Activated CD4-positive, alpha-beta T cell treated with anti-CD3 and anti-CD28 coated beads, Interleukin-2, amount 50 U/mL, for 4 hours (primary cell): ENCODE measurements at regions not wholly inside any gene's neighbourhood (a gene's known extent, or its start where the extent isn't known, plus 50 kb on each side); places are given as distances from the start of the nearest gene placed in this dataset.

Experiments
- DNase-seq, 2 experiments: peaks; one replicate each; pipeline ENCODE4 v3.0.0-alpha.2; 2020

DNA sequence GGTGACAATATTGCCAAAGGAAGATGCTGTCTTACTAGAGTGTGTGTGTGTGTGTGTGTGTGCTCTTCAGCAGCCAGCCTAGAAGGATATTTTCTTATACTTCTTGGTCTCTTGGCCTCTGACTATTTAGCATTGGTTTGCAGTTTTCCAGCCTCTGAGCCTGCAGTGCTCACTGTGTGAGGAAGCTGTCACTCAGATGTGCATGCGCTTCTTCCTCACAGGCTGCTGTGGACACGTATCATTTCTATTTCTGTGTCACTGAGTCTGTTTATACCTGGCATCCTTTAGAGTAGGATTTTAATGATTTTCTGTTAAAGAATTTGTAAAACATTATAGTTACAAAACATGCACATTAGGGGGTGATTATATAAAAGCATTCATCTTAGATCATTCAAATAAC is 83.3 kb downstream of the ALDH8A1 start:
- DNase-seq: no peak

DNA sequence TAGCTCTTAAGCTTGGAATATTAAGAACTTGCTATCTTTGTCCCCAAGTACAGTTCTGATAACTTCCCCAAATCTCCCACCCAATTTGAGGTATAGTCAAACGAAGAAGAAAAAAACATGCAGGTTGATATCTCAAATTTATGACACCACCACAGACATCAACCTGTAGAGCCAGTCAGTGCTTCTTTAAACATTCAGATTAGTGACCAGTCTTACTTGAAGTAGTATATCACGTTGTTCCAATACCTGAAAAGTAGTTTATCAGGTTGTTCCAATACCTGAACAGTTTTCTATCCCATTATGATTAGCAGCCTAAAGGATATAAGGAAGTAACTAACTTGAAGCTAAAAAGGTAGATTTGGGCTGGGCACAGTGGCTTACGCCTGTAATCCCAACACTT is 85.3 kb downstream of the ALDH8A1 start:
- DNase-seq: no peak

DNA sequence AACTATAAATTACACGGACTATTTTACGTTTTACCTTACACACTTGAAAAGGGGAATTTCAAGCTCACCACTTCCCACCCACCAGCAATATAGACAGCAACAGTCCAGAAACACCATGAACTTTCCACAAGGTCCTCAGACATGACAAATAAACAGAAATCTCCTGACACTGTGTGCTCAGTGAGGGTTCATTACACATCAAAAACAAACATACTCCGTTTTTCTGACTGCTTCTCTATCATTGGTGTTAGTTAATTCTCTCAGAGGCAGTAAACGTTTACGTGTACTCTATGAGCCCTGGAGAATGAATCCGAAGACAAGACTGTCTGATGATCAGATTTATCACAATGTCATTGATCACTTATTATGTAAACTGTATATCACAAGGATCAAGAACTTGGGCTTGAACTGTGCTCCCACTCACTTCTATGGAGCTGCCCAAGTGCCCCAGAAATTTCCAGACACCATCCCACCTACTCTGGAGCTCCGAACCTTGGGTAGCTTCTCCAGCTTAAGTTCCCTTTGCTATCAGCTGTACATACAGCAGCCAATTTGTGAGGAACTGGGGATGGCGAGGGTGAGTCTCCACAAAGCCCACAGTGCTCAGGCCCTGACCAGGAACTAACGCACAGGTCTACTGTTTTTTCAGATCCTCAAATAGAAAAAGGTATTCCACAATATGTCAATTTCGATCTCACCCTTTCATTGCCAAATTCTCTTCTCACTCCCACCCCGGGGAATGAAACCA is 86.0 kb downstream of the ALDH8A1 start:
- DNase-seq: no peak

DNA sequence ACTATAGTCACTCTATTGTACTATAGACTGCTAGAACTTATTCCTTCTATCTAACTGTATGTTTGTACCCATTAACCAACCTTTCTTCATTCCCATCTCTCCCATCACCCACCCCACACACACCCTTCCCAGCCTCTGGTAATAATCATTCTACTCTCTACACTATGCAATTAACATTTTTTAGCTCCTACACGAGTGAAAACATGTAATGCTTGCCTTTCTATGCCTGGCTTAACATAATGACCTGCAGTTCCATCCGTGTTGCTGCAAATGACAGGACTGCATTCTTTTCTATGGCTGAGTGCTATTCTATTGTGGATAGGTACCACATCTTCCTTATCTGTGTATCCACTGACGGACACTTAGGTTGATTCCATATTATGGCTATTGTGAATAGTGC is 95.5 kb downstream of the ALDH8A1 start:
- no peak for DNase-seq

DNA sequence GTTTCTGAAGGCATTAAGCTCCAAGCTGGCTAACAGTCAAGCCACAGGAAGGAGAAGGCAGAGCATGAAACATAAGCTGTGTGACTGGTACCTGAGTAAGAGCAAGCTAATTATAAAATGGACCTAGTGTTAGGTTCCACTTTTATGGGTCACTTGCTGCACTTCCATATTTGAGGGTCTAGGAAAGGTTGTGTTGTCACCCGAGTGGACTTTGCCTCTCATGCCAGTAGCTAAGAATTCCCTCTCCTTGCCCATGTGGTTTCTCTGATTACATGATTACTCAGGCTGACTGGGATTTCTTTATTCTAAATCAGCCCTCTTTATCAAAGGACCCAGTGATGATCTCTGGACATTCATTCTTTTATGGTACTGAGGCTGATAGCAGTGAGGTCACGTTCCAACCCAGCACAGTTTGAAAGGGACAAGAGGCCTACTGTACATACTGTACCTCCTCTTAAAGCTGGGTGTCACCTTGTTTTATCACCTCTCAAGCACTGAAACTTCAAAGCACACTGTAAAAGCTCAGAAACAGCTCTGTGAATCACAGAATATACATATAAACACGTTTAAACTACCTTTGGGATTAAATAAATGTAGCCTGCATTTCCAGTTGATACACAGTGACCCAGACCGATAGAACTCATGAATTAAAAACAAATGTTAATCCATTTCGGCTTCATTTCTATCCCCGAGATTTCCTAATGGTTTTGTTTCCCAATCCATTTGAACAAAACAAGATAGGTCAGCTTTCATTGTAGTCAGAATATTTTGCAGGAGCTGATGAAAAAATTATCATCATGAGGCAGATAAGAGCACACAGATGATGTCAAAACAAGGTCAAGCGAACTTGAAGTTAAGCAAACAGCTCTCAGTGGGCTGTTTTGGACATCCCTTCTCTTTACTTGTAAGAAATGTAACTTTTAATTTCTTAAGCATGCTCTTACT is 96.5 kb downstream of the ALDH8A1 start:
- no peak for DNase-seq

DNA sequence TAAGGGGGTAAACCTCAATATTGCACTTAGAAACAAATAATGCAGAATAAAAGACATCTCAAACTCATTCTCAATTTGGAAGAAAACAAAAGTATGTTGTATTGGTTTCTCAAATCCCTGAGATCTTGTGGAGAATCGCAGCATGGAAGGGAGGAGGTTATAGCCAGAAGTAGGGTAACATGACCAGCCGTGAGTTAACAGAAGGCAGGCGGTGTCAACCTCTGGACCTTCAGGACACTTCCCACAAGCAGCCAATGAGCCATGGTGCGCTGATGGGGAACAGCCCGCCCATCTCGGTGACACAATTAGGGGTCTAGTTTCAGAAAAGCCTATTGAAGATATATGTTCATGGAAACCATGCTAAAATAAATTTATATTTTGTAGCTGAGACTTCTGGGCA is 98.4 kb downstream of the ALDH8A1 start:
- no peak for DNase-seq

DNA sequence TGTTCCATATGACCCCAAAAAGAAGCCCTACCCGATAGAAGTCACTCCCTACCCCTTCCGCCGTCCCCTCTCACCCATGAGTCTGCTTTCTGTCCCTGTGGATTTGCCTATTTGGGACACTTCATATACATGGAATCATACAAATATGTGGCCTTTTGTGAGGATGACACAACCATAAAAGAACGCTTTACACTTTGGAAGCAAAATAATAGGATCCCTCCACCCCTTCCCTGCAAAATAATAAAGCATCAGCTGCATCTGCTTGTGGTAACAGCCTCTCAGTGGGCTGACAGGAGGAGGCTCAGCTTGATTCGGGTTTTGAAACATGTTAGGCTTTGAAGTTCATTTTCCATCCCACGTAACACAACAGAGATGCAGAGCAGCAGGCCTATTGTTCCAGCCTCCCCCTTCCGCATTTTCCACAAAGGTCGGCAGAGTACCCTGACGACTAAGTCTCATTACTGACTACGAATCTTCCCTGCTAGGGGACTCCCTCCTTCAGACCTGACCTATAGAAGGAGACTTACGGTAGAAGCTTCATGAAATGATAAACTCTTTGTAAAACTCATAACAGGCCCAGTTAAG is 99.1 kb downstream of the ALDH8A1 start:
- DNase-seq: no peak

DNA sequence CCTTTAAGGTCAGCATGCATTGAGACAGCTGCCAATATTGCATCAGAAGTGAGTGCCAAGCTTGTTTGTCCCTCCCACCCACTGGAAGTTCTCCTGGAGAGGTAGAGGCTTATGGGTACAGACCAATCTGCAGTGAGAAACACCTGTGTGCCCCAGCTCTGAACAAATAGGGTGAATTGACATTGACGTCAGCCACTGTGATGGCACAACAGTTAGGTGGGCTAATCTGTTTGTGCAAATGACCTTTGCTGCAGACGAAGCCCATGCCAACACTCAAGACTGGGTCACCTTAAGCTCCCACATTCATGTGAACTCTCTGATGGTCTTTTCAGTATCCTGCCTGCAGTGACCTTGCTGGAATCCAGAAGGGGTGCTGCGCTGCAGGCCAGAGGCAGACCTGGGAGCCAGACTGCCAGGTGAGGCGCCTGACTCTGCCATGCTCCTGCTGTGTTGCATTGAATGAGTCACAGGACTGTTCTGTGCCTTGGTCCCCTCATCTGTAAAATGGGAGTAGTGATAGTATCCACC is 99.9 kb downstream of the ALDH8A1 start:
- DNase-seq: no peak

DNA sequence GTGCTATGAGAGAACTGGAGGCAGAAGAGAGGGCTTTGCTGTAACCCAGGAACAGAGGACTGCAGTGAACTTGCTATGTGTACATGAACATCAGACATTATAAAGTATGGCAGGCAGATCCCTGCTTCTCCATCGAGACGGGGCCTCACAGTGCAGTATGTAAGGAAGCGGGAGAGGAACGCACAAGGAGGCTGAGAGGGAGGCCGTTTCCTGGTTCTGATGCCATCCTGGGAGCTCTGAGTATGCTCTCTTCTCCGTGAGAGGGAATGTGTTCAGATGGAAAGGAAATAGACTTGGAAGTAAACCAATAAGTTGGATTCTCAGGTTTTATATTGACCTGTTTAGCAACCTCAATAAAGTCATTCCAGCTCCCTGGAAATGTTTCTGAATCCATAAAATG is 101.8 kb downstream of the ALDH8A1 start:
- no peak for DNase-seq

DNA sequence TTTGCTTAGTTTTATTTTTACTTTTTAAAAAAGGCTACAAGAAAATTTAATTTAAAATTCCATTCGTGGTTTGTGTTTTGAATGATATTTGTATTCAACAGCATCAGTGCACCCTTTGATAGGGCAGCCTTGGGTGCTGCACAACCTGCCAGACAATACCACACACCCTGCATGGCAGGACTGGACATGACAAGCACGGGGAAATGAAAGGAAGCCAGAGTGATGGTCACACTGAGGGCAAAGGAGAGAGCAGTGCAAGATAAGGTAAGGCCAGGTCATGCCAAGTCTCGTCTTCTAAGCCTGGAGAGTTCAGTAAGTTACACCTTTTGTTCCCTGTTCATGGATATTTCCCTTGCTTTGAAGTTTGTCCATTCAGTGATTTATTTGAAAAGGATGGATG is 103.0 kb downstream of the ALDH8A1 start:
- no peak for DNase-seq

DNA sequence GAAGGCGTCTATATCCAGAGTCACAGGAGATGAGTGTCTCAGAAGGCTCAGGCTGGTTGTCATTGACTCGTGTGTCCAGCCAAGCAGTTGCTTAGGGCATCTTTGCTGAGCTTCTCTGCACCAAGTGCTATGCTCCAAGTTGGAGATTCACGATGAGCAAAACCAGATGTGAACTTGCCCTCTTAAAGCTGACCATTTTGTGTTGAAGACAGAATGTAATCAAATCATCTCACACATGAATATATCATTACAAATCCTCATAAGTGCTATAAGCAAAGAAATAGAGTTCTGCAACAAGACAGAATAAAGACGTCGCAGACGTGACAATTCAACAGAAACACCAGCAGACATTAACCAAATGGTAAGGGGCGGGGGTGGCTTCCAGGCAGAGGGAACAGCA is 103.9 kb downstream of the ALDH8A1 start:
- no peak for DNase-seq

DNA sequence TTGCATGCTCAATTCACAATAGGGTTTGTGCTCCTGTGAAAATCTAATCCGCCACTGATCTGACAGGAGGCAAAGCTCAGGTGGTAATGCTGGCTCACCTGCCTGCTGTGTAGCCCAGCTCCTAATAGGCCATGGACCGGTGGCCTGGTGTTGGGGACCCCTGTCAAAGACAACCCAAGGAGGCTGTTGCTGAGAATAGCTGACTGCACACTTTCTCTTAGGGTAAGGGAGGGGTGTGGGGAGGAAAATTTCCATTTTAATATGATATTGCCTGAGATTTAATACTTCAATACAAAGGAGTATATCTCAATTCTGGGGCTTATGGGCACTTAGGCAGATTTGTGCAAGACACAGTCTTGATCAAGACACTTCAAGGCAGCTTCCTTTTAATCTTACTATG is 105.8 kb downstream of the ALDH8A1 start:
- no peak for DNase-seq

DNA sequence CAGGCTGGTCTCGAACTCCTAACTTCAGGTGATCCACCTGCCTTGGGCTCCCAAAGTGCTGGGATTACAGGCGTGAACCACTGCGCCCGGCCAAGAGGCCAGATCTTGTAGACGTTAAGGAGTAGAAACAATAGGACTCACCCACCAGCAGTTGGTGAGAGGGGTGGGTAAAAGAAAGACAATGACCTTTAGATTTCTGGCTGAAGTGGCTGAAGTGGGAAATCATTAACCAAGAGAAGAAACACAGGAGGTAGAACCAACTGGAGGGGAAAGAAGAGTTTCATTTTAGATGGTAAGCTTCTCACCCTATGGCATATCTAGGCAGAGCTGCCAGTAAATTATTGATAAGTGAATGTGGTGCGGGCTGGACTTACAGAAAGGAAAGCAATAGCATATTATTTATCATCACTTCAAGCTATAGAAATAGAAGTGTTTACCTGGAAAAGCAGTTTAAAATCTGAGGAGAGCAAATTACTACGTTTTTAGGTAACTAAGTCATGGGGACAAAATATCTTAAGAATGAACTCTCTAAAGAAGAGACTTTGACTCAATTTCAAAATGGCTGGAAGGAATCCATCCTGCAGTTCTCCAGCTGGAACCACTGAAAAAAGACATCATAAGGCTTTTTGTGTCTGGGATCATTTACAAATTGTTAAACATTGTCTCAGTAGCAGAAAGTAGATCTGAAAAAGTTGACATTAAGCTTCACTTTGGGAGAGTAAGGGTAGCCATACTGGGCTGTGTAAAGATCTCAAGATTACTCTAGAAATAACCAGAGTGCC is 109.6 kb downstream of the ALDH8A1 start:
- no peak for DNase-seq

DNA sequence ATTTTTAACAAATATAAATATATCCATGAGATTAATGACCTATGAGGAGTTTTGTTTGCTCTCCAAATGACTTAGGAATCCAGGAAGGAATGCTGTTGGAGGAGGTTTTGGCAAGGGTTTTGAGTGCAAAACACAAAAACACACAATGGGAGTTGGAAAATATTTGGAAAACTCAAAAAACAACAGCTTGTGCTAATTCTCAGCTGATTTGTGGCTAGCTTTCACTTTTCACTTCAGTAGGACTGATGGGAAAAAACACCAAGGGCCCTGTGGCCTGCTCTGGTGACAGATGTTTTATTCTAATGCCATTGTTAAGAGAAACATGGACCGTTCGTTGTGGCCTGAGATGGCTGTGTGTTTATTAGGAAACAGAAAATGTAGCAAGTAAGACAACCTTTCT is 113.9 kb downstream of the ALDH8A1 start:
- no peak for DNase-seq

DNA sequence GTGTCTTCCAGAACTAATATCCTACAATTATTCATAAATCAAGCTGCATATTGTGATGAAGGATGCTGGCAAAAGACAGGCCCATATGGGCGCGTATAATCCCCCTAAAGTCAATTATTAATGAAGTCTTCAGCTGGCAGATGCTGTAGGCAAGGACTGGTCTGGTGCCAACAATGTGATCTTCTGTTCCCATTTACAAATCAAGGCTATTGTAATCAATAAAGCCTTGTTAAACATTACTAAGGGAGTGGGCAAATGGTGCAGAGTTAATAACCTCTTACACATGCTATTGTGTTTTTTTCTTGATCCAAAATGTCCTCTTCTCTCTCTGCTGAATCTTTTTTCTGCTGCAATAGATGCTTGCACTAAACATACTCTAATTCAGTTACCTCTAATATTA is 119.0 kb downstream of the ALDH8A1 start:
- DNase-seq: no peak

DNA sequence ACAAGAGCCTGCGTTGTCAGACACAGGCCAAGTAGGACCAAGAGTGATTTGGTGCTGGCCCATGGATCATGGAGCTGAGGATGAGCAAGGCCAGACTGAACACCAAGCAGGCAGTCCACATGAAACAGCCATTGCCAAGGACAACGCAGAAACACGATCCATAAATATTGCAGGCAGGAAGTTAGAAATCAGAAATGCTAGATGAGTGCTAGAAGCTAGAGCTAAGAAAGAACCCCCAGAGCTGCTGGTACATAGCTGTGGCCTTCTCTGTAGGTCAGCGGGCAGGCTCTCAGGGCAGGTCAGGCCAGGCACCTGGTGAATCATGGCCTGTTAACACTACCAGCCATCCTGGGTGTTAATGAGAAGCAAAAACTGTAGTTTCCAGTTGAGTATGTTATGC is 119.7 kb downstream of the ALDH8A1 start:
- DNase-seq: no peak

DNA sequence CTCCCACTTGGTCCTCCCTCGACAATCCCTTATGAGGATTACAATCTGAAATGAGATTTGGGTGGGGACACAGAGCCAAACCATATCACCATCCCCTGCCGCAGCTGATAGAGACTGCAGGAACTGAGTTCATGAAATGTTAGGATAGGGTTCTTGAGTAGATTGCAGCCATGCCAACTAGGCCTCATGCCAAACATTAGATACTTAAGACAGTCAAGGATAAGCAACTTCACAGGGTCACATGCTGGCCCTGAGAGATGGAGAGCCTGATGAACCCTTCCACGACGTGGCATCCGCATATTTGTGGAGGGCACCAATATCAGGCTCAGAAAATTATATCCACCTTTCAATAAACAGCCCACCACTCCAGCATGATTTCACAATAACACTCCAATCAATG is 121.3 kb downstream of the ALDH8A1 start:
- DNase-seq: no peak

DNA sequence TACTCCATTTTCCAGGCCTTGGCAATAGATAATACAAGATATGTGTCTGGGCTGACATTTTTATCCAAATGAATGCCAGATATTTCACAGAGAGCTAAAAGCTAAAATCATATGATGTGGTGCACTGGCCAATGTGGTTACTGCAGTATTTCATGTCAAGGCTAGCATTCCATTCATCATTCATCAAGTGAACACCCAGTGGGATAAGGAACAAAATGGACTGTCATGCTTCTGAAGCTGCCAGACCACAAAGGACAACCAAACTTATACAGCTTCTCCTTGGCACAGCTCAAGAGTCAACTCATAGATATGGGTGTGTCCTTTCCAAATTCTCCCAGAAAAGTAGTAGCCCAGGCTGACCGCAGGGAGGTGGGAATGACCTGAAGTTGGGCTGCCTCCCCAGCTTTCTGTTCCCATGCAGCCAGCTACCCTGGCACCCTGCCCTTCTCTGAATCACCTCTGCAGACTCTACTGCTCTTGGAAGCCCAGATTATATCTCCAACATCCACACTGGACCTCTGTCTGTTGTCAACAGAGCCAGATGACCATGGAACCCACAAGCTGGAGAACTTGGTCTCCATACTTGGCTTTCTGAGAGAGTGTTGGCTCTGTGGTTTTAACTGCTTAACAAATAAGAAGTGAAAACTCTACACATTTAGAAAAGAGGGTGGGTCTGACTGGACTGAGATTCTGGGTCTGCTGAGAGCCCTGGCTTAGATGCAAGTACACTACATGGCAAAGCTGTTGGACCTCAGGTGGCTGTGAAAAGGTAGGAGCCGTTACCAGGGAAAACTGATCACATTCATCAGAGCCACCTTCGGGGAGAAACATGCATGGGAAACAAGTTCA is 122.8 kb downstream of the ALDH8A1 start:
- DNase-seq: no peak

DNA sequence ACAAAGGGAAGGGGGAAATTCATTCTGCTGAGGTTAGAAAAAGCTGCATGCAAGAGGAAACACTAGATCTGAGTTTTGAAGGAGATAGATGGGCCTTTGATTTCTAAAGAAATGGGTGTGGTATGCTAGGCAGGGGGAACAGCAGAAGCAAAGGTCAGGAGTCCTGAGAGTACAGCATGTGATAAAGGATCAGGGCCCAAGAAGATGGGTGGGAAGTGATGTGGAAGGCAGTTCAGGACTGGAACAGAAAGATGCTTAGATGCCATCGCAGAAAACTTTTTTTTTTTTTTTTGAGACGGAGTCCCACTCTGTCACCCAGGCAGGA is 126.2 kb downstream of the ALDH8A1 start:
- no peak for DNase-seq

DNA sequence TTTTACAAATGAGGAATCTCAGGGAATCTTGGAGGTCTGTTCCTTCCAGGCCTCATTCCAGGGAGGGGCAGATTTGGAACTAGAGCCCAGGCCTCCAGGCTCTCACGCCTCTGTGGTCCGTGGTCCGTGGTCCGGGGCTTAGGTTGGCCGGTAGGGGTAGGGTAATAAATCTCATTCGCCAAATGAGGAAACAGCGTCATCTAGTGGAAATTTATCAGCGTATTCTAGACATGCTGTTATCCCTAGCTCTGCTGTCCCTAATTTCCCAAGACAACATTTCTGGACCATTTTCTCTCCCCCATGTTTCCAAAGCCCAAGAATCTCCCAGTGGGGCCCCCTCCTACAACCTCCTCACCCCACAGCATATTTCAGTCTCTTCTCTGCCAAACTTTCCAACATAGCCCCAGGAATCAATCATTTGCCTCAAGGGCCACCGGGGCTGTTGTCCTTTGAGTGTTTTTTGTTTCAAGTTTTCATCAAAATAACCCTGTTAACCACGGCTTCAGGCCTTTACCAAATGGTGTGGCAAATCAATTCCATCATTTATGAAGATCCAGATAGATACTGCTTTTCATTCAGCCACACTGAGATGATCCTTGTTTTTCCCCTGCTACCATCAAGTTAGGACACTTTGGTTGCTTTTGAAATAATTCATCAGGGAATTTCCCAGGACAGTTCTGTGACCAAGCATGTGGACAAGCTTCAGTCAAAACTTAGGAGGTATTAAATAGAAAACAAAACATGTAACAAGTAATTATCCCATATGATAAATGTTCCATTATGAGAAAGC is 126.8 kb downstream of the ALDH8A1 start:
- DNase-seq: peak in 1 of 2 experiments; percentile 4
